Suppressor macrophage treated with lipopolysaccharide for 4 hours (primary cell): ENCODE measurements at regions not wholly inside any gene's neighbourhood (a gene's known extent, or its start where the extent isn't known, plus 50 kb on each side); places are given as distances from the start of the nearest gene placed in this dataset.
A peak's percentile ranks its signal among the peaks of the same experiment; 100 is the strongest.
"Not testable (repeated sequence)": the region's sequence is repeated elsewhere in the genome, so short reads cannot be mapped to it uniquely, and the experiment has no call there.

Source experiments
- DNase-seq: peaks from one replicate; pipeline ENCODE4 v3.0.0-alpha.2; 2020

GRCh38 chr2:129466389-129466788, 513.1 kb upstream of the RAB6C start:
- no peak for DNase-seq

- DNase-seq: no peak
These were observed 512.3 kb upstream of the RAB6C start for GRCh38 chr2:129467012-129467779.

GRCh38 chr2:129467941-129468340, 511.5 kb upstream of the RAB6C start:
- DNase-seq: no peak

- no peak for DNase-seq
These were observed 510.6 kb upstream of the RAB6C start for GRCh38 chr2:129468879-129469278.

- DNase-seq: no peak
These were observed 510.1 kb upstream of the RAB6C start for GRCh38 chr2:129469389-129469788.

GRCh38 chr2:129469871-129470270, 509.6 kb upstream of the RAB6C start:
- DNase-seq: no peak

GRCh38 chr2:129478902-129479517, 500.5 kb upstream of the RAB6C start:
- DNase-seq: no peak

GRCh38 chr2:129479892-129480291, 499.6 kb upstream of the RAB6C start:
- no peak for DNase-seq

- DNase-seq: no peak
These were observed 498.7 kb upstream of the RAB6C start for GRCh38 chr2:129480790-129481189.

GRCh38 chr2:129481306-129482219, 497.9 kb upstream of the RAB6C start:
- DNase-seq: no peak

GRCh38 chr2:129482626-129483025, 496.8 kb upstream of the RAB6C start:
- no peak for DNase-seq

- no peak for DNase-seq
These were observed 496.1 kb upstream of the RAB6C start for GRCh38 chr2:129483366-129483765.

- no peak for DNase-seq
These were observed 494.2 kb upstream of the RAB6C start for GRCh38 chr2:129484999-129485897.

GRCh38 chr2:129488376-129488775, 491.1 kb upstream of the RAB6C start:
- DNase-seq: no peak

GRCh38 chr2:129490641-129491040, 488.8 kb upstream of the RAB6C start:
- no peak for DNase-seq

- DNase-seq: no peak
These were observed 488.2 kb upstream of the RAB6C start for GRCh38 chr2:129491308-129491707.

- DNase-seq: no peak
These were observed 486.9 kb upstream of the RAB6C start for GRCh38 chr2:129492548-129492947.

- peak; percentile 9 for DNase-seq
These were observed 479.7 kb upstream of the RAB6C start for GRCh38 chr2:129499747-129500146.

GRCh38 chr2:129502781-129503180, 476.7 kb upstream of the RAB6C start:
- no peak for DNase-seq

GRCh38 chr2:129504646-129505045, 474.8 kb upstream of the RAB6C start:
- no peak for DNase-seq

- DNase-seq: no peak
These were observed 460.5 kb upstream of the RAB6C start for GRCh38 chr2:129518937-129519336.

GRCh38 chr2:129532158-129532557, 447.3 kb upstream of the RAB6C start:
- not testable (repeated sequence) for DNase-seq

- DNase-seq: no peak
These were observed 430.6 kb upstream of the RAB6C start for GRCh38 chr2:129548880-129549279.
